Midbrain (tissue), 1 donor: ENCODE measurements at regions not wholly inside any gene's neighbourhood (a gene's known extent, or its start where the extent isn't known, plus 50 kb on each side); places are given as distances from the start of the nearest gene placed in this dataset.
"Not testable (repeated sequence)": the region's sequence is repeated elsewhere in the genome, so short reads cannot be mapped to it uniquely, and the experiment has no call there.

Experiments
- DNase-seq: peaks from one replicate; lab custom pipeline; 2025; lab: John Stamatoyannopoulos, UW

DNA sequence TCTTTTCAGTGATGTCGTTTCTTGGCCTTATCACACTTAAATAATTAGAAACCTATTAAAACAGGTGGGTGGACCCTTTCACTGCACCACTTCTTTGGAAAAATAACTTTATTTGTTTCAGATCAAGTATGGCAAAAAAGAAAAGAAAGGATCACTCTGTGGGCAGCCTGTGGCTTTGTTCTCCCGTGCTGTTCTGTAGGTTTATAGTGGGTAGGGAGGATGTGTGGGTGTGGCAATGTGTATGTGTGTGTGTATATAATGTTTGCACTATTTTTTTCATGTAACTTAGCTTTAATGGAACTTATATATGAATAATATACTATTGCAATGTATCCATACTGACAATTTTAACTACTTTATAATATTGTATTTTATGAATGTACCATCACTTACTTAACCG, 85.9 kb downstream of the ACTBL2 start:
- no peak for DNase-seq

DNA sequence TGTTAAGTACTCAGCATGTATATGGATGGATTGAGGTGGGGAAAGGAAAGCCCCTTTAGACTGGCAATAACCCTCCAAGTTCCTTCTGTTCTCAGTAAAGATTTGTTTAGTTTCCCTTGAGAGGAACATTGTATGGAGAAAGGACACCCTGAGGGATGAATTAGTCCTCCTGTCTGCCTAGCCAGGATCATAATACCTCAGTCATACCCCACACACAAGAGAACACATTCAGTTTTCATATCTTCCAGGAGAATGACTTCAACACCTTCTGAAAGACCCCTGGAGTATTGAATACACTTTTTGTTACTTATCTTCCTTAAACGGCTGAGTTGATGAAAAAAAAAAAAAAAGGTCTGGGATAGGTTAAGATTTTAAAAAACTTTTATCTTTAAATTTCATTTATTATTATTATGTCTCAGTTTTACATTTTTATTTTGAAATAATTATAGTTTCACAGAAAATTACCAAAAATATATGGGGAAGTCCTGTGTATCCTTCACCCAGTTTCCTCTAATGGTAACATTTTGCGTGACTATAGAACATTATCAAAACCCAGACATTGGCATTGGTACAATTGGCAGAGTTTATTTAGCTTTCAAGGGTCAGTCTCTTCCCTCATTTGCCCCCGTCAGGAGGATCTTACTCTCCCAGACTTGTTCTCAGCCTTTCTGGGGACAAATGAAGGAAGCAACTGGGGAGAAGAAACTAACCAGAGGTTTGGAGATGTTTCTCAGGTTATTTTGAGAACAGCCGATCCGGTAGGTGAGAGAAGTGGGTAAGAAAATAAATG, 88.0 kb downstream of the ACTBL2 start:
- no peak for DNase-seq

GRCh38 chr5:57386958-57387357, 95.7 kb downstream of the ACTBL2 start:
- DNase-seq = no peak

DNA sequence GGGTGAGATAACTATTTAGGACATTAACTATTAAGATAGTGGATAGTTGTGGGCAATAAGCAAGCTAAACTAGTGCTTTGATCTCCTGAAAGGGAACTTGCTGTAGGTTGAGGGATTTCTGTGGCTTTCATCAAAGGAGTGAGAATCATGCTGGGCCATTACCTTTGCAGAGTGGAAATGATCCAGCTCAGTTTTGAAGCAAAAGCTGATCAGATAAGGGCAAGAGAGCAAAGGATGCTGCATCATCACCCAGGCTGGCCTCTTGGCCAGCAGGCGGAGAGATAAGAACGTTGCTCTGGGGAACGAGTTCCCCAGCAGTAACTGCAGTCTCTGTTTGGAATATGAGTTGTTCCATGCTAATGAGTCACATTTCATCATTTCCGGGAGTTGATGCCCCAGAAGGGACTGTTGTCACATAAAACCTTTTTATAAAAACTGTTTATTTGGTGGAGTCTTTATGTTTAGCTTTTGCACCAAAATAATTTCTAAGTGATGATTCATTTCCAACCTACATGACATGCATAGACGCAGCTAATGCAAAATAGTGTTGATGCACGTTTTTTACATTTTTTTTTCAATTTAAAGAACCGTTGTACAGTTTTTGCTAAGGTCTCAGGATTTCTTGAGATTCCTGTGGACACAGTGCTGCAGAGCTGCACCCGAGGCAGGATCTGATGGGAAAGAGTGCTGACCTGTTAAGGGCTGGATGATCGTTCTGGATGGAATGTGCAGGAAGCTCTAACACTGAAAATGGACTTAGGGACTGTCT, 99.3 kb downstream of the ACTBL2 start:
- no peak for DNase-seq

DNA sequence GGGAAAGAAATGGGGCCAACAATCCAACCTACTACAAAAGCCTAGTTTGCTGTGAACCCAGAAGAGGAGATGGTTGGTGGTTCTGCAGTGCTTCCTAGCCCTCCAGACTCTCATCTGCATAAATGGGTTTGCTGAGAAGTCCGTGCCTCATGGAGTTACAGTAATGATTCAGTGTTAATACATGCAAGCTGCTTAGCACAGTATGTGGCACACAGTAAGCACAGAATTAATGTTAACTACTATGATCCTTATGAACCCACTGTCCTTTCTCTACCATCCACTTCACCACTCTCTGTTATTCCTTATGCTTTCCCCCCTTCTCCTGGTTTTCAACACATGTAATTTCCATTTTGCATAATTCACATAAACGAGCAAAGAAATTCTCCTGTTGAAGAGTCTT, 100.0 kb downstream of the ACTBL2 start:
- no peak for DNase-seq

DNA sequence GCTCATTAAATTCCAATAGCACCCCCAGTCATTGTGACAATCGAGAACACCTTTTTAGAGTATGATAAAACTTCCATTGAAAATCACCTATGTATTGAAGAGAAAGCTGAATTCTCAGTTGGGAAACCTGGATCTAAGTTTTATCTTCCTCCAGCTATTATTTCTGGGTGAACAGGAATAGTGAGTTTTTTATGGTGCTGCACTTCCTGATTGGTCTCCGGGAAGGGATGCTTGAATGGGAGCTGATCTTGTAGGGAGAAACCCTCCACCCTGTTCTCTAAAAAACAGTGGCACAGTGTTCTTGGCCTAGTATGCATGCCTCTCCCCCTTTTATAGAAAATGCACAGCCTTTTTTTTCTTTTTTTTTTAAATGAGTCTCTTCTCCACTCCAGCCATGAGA, 112.2 kb downstream of the ACTBL2 start:
- no peak for DNase-seq

- no peak for DNase-seq
Measured at GRCh38 chr5:57368010-57368409, 114.6 kb downstream of the ACTBL2 start.

- no peak for DNase-seq
Measured at GRCh38 chr5:57366744-57367143, 115.9 kb downstream of the ACTBL2 start.

GRCh38 chr5:57362951-57363350, 119.7 kb downstream of the ACTBL2 start:
- DNase-seq = no peak

DNA sequence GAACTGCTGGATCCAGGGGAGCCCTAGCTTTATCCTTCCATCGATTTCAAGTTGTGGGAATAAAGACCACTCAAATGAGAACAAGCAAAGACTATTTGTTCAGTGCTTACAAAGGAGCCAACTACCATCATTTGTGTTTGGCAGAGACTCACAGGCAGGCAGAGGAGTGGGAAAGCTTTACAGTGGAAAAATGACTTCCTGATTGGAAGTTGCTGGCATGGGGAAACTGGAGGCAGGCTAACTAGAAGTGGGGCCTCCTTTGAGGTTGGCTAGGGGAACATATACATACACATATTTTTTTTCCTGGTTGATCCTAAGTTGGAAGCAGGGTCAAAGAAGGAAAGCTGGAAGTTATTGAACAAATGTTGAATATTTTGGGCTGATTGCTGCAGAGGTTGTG, 121.7 kb downstream of the ACTBL2 start:
- no peak for DNase-seq

DNA sequence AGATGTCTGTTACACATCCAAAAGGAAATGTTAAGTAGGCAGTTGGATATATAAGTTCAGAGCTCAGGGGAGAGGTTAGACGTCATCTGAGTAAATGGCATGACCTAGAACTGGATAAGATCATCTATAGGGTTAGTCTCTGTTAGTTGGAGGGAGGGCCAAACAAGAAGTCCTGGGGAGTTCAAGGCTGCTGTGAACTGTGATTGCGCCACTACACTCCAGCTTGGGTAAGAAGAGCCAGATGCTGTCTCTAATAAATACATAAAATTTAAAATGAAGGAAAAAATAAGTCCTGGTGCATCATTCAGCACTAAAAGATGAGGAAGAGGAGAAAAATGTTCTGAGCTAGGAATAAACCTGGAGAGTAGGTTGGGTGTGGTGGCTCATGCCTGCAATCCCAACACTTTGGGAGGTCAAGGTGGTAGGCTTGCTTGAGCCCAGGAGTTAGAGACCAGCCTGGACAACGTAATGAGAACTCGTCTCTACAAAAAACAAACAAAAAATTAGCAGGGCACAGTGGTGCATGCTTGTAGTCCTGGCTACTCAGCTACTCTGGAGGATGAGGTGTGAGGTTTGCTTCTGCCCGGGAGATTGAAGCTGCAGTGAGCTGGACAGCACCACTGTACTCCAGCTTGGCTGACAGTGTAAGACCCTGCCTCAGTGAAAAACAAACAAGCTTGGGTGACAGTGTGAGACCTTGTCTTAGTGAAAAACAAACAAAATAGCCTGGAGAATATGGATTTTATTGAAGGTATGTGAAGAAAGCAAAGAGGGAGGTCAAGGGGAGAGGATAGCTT, 123.6 kb downstream of the ACTBL2 start:
- DNase-seq = no peak

- DNase-seq = not testable (repeated sequence)
Measured at GRCh38 chr5:57356850-57357249, 125.8 kb downstream of the ACTBL2 start.

DNA sequence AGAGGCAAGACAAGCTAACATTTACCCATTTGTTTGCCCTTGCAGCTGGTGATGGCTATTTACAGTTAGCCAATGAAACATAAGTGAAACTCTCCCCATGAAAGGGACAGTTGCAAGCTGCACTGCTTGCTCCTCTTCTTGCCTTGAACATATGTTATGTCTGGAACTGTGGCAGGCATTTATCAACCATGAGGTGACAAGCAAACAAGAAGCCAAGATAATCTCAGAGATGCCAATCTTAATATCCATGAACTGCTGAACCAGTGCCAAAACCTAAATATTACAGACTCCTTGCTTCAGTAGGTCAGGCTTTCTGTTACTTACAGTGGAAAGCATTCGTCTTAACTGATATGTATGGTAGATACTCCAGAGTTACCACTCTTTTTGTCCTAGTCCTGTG, 133.4 kb downstream of the ACTBL2 start:
- no peak for DNase-seq

DNA sequence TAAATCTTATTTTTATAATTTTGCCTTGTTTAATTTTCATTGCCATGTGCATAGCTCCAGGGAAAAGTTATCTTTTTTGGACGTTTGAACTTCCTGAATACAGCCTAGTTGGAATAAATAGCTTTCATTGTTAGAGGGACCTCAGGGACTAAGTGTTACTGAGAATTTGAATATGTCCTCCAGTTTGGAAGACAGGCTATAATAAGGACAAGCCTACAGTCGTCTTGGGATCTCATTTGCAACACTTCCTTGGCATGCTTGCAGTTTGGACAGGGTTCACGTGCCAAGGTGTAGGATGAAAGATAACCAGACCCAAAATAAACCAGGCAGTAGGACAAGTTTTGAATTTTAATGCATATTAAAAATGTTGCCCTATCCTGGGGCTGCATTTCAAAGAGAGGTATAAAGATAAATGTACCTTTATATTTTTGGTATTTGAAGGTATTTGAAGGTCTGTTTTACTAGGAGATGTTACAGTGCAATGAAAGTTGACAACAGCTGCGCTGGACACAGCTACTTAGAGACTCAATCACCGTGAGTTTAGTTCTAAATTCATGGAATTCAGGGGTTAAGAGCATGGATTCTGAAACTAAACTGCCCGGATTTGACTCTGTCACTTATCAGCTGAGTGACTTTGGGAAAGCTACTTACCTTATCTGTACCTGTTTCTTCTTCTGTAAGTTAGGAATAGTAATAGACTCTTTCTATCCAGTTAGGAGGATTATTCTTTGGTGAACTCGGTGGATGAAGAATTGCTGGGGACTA, 134.1 kb downstream of the ACTBL2 start:
- DNase-seq = no peak

- DNase-seq = no peak
Measured at GRCh38 chr5:57346328-57346727, 136.3 kb downstream of the ACTBL2 start.

GRCh38 chr5:57341380-57341979, 141.1 kb downstream of the ACTBL2 start:
- DNase-seq = no peak

DNA sequence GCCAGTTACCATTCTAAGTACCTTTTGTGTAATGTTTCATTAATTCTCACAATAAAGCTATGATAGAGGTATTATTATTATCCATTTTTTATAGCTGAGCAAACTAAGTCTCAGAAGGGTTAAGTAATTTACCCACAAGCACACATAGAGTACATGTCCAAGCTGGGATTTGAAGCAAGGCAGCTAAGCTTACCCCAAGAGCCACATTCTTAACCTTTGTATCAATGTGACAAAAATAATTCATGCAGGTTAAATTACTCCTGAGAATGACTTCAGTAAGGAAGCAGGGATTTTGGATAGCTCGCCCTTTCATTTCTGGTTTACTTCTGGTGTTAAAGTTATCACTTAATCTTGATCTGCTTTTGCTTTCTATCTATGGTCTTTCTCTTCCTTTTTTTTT, 141.9 kb downstream of the ACTBL2 start:
- DNase-seq = no peak

- no peak for DNase-seq
Measured at GRCh38 chr5:57339521-57339920, 143.1 kb downstream of the ACTBL2 start.

DNA sequence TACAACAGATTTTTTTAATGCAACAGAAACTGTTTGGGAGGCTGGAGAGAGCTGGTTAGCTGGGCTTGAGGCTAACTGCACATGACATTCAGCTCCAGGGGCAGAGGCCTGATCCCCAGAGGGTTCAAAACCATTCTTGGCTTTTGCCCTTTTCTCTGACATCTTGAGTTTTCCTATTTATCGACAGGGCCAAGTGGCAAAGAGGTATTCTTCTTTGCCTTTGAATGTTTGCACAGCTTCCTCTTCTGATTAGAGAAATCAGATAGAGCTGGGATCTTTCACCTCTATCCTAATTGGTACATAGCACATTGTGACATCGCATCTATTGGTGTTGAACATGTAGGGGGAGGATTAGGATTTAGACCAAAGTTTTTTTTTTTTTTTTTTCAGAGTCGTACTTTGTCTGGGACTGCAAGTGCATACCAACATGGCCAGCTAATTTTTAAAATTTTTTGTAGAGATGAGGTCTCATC, 143.7 kb downstream of the ACTBL2 start:
- no peak for DNase-seq

GRCh38 chr5:57338068-57338867, 144.3 kb downstream of the ACTBL2 start:
- DNase-seq = no peak
